ENCODE measurements at regions not wholly inside any gene's neighbourhood (a gene's known extent, or its start where the extent isn't known, plus 50 kb on each side); places are given as distances from the start of the nearest gene placed in this dataset.

GRCh38 chr14:64639340-64639821 is 64.8 kb upstream of the PLEKHG3 start:
- WGBS, 3 donors = 19 to 36% (median 33%) methylated on average over 3 of the region's 3 CpGs
- no peaks in the 10 kb centered on the region for H3K9me3 ChIP-seq
- no peak overlapping the region for H3K4me3 ChIP-seq
- DNase-seq = no peak
- no peaks in the 10 kb centered on the region for H3K4me1 ChIP-seq (ENCODE audit: insufficient read depth)
- intact Hi-C loops (cut with DNase I) = loop anchor here in 3 of 4 donors (2.0 to 10.0 kb wide), 4 partner anchors 95 to 125 kb away; partner anchors contain the start of genes HSPA2 (in 3 of the 3) and PPP1R36 (in 1 of the 3)
- H3K36me3 ChIP-seq = no peaks in the 10 kb centered on the region
- H3K27me3 ChIP-seq = no peaks in the 10 kb centered on the region
- TF ChIP-seq CTCF (IDR thresholded peaks at IDR 0.05) (no peak), EP300 (IDR thresholded peaks at IDR 0.05) (no peak), POLR2A (IDR thresholded peaks at IDR 0.05) (no peak)
- H3K27ac ChIP-seq = no peak overlapping the region

- TF ChIP-seq POLR2A (IDR thresholded peaks at IDR 0.05) = no peak
- no peak for TF ChIP-seq EP300 (IDR thresholded peaks at IDR 0.05)
- no peak for TF ChIP-seq CTCF (IDR thresholded peaks at IDR 0.05)
- Histone ChIP-seq H3K27me3 (no peaks in the 10 kb centered on the region), H3K27ac (no peak overlapping the region), H3K4me3 (no peak overlapping the region), H3K36me3 (no peaks in the 10 kb centered on the region), H3K4me1 (ENCODE audit: insufficient read depth) (peaks cover 2% of the 10 kb centered on the region), H3K9me3 (no peaks in the 10 kb centered on the region)
- DNase-seq = no peak
- 83 to 91% (median 86%) methylated on average over 1 of the region's 1 CpG for WGBS, 3 donors
- intact Hi-C loops (cut with DNase I) = no loop called here
Measured at GRCh38 chr14:64640839-64641238, 63.4 kb upstream of the PLEKHG3 start.

GRCh38 chr14:64641760-64642159 is 62.5 kb upstream of the PLEKHG3 start:
- intact Hi-C loops (cut with DNase I) = no loop called here
- Histone ChIP-seq H3K36me3 (no peaks in the 10 kb centered on the region), H3K4me1 (ENCODE audit: insufficient read depth) (peaks cover 5% of the 10 kb centered on the region), H3K27ac (no peak overlapping the region), H3K9me3 (no peaks in the 10 kb centered on the region), H3K27me3 (no peaks in the 10 kb centered on the region), H3K4me3 (no peak overlapping the region)
- TF ChIP-seq EP300 (IDR thresholded peaks at IDR 0.05) = no peak
- no peak for TF ChIP-seq CTCF (IDR thresholded peaks at IDR 0.05)
- no peak for TF ChIP-seq POLR2A (IDR thresholded peaks at IDR 0.05)
- 77 to 87% (median 86%) methylated on average over 3 of the region's 3 CpGs for WGBS, 3 donors
- DNase-seq = no peak

- WGBS, 3 donors = 92 to 100% (median 98%) methylated on average over 3 of the region's 3 CpGs
Measured at GRCh38 chr14:64643709-64644108, 60.5 kb upstream of the PLEKHG3 start.

More at GRCh38 chr14:64643709-64644108, 60.5 kb upstream of the PLEKHG3 start:
- Histone ChIP-seq H3K36me3 (no peaks in the 10 kb centered on the region), H3K9me3 (no peaks in the 10 kb centered on the region), H3K27me3 (no peaks in the 10 kb centered on the region), H3K4me1 (ENCODE audit: insufficient read depth) (peaks cover 5% of the 10 kb centered on the region), H3K27ac (no peak overlapping the region), H3K4me3 (no peak overlapping the region)
- intact Hi-C loops (cut with DNase I) = no loop called here
- no peak for DNase-seq
- no peak for TF ChIP-seq POLR2A (IDR thresholded peaks at IDR 0.05)
- TF ChIP-seq EP300 (IDR thresholded peaks at IDR 0.05) = no peak
- TF ChIP-seq CTCF (IDR thresholded peaks at IDR 0.05) = no peak
